Keratinocyte (primary cell): ENCODE measurements at regions not wholly inside any gene's neighbourhood (a gene's known extent, or its start where the extent isn't known, plus 50 kb on each side); places are given as distances from the start of the nearest gene placed in this dataset.

Experiments used
- DNase-seq: peaks from one replicate; pipeline ENCODE4 v3.0.0-alpha.2; 2011; ENCODE audit warnings: low read depth, missing footprints, low spot score
- FAIRE-seq: peaks from 2 replicates; lab custom pipeline; 2011; peaks lifted over from hg19 to GRCh38; lab: Jason Lieb, UNC
- H2AFZ ChIP-seq: 2 replicates; pipeline ENCODE4 v1.6.0; 2012; ENCODE audit warnings: low read length, control low read depth, inconsistent platforms; ENCODE audit not compliant: control insufficient read depth
- H3K27ac ChIP-seq: 2 replicates; pipeline ENCODE4 v1.5.1; 2011; ENCODE audit warnings: low read length; ENCODE audit not compliant: control insufficient read depth, insufficient read depth
- H3K27me3 ChIP-seq: 3 replicates; pipeline ENCODE4 v1.6.0; 2011; ENCODE audit warnings: low read length; ENCODE audit not compliant: control insufficient read depth, insufficient read depth; ENCODE audit errors: extremely low read depth
- H3K36me3 ChIP-seq, 2 experiments: 2 replicates in 1 of 2; 3 replicates in 1 of 2; pipeline ENCODE4 v1.5.1; 2011; ENCODE audit warnings: low read length in 2 of 2, mild to moderate bottlenecking in 1 of 2; ENCODE audit not compliant: control insufficient read depth in 2 of 2, insufficient read depth in 2 of 2; ENCODE audit errors: extremely low read depth in 1 of 2
- H3K4me1 ChIP-seq: 3 replicates; pipeline ENCODE4 v1.5.1; 2011; ENCODE audit warnings: low read length; ENCODE audit not compliant: control insufficient read depth, insufficient read depth; ENCODE audit errors: extremely low read depth
- H3K4me2 ChIP-seq: 3 replicates; pipeline ENCODE4 v1.6.0; 2011; ENCODE audit warnings: low read depth, low read length; ENCODE audit not compliant: control insufficient read depth, insufficient read depth; ENCODE audit errors: extremely low read depth
- H3K4me3 ChIP-seq, 3 experiments: fragments of 200-600 bp in 1 of 3; sonication (generic) in 1 of 3; 2 replicates in 2 of 3; 3 replicates in 1 of 3; pipeline ENCODE4 v1.5.1; 2011 to 2016; ENCODE audit warnings: low read length in 3 of 3, mild to moderate bottlenecking in 3 of 3, control low read depth in 2 of 3, inconsistent platforms in 1 of 3, low read depth in 1 of 3, mixed read lengths in 1 of 3, mixed run types in 1 of 3, moderate library complexity in 1 of 3; ENCODE audit not compliant: control insufficient read depth in 2 of 3, insufficient read depth in 2 of 3; ENCODE audit errors: extremely low read depth in 1 of 3
- H3K79me2 ChIP-seq: 2 replicates; pipeline ENCODE4 v1.6.0; 2012; ENCODE audit warnings: low read length; ENCODE audit not compliant: control insufficient read depth, insufficient read depth
- H3K9ac ChIP-seq: 3 replicates; pipeline ENCODE4 v1.6.0; 2011; ENCODE audit warnings: low read length; ENCODE audit not compliant: control insufficient read depth, insufficient read depth; ENCODE audit errors: extremely low read depth
- H3K9me1 ChIP-seq: 3 replicates; pipeline ENCODE4 v1.6.0; 2011; ENCODE audit warnings: low read length; ENCODE audit not compliant: control insufficient read depth, insufficient read depth; ENCODE audit errors: extremely low read depth
- H3K9me3 ChIP-seq: 2 replicates; pipeline ENCODE4 v1.5.1; 2012; ENCODE audit warnings: low read depth, low read length; ENCODE audit not compliant: control insufficient read depth
- H4K20me1 ChIP-seq: 3 replicates; pipeline ENCODE4 v1.6.0; 2011; ENCODE audit warnings: low read length; ENCODE audit not compliant: control insufficient read depth, insufficient read depth; ENCODE audit errors: extremely low read depth
- CTCF ChIP-seq, 3 experiments: IDR thresholded peaks in 1 of 3; conservative IDR thresholded peaks in 1 of 3; optimal IDR thresholded peaks in 1 of 3; 2 replicates in 2 of 3; 3 replicates in 1 of 3; pipeline versions ENCODE3 to v1.5.1; 2011; ENCODE audit warnings: low read length in 3 of 3, mild to moderate bottlenecking in 3 of 3, moderate library complexity in 2 of 3, control low read depth in 1 of 3, inconsistent platforms in 1 of 3; ENCODE audit not compliant: insufficient read depth in 2 of 3; ENCODE audit errors: extremely low read depth in 1 of 3
- EZH2 ChIP-seq: IDR thresholded peaks from one replicate; pipeline ENCODE4 v1.6.1; 2012; ENCODE audit warnings: inconsistent platforms, mild to moderate bottlenecking, low read length, moderate library complexity
- dilution Hi-C: fragments of 300-500 bp; cut with MboI; formaldehyde crosslinking; loops from one replicate; pipeline ENCODE4 v1.7.0; 2020; ENCODE audit warnings: low sequenced_read_pairs; ENCODE audit not compliant: extremely low pct_ligation_motif_present

GRCh38 chr10:108848046-108848445 is 1075.3 kb downstream of the XPNPEP1 start:
- no peak overlapping the region for H2AFZ ChIP-seq
- FAIRE-seq (no peak), DNase-seq (no peak)
- dilution Hi-C loops: no loop called here
- TF ChIP-seq EZH2: no peak
- no peak for TF ChIP-seq CTCF (optimal IDR thresholded peaks at IDR 0.05 in 1 of 3, IDR thresholded peaks at IDR 0.05 in 1 of 3, conservative IDR thresholded peaks at IDR 0.05 in 1 of 3; ENCODE audit: extremely low read depth in 1 of 3, insufficient read depth in 2 of 3, low read length in 3 of 3)
- no peaks in the 10 kb centered on the region for H3K36me3 ChIP-seq
- H3K27ac ChIP-seq: no peak overlapping the region
- H3K4me2 ChIP-seq: no peak overlapping the region
- H4K20me1 ChIP-seq: no peaks in the 10 kb centered on the region
- no peaks in the 10 kb centered on the region for H3K4me1 ChIP-seq
- no peak overlapping the region for H3K9ac ChIP-seq
- H3K27me3 ChIP-seq: no peaks in the 10 kb centered on the region
- H3K9me1 ChIP-seq: no peaks in the 10 kb centered on the region
- H3K4me3 ChIP-seq: no peak overlapping the region
- H3K9me3 ChIP-seq: peaks cover 2% of the 10 kb centered on the region
- no peaks in the 10 kb centered on the region for H3K79me2 ChIP-seq

GRCh38 chr10:108840944-108841343 is 1082.4 kb downstream of the XPNPEP1 start:
- Histone ChIP-seq H3K27ac (no peak overlapping the region), H3K4me1 (no peaks in the 10 kb centered on the region), H3K9me1 (no peaks in the 10 kb centered on the region), H2AFZ (no peak overlapping the region), H3K4me3 (no peak overlapping the region), H3K4me2 (no peak overlapping the region), H3K36me3 (no peaks in the 10 kb centered on the region), H3K9me3 (no peaks in the 10 kb centered on the region), H3K9ac (no peak overlapping the region), H3K27me3 (no peaks in the 10 kb centered on the region), H3K79me2 (no peaks in the 10 kb centered on the region), H4K20me1 (no peaks in the 10 kb centered on the region)
- no peak for DNase-seq
- no peak for FAIRE-seq
- TF ChIP-seq CTCF (optimal IDR thresholded peaks at IDR 0.05 in 1 of 3, IDR thresholded peaks at IDR 0.05 in 1 of 3, conservative IDR thresholded peaks at IDR 0.05 in 1 of 3; ENCODE audit: extremely low read depth in 1 of 3, insufficient read depth in 2 of 3, low read length in 3 of 3) (no peak), EZH2 (no peak)
- dilution Hi-C loops: no loop called here
